ENCODE measurements at regions not wholly inside any gene's neighbourhood (a gene's known extent, or its start where the extent isn't known, plus 50 kb on each side); places are given as distances from the start of the nearest gene placed in this dataset.

- peak; percentile 7; the same call in 1 of the 2 replicates for TF ChIP-seq JUND (IDR thresholded peaks at IDR 0.05; ENCODE audit: borderline replicate concordance, low read depth, low read length)
- 0 out of 3 replicates have a peak, but pooled peaks have one; percentile 11 for TF ChIP-seq JUND (tag; IDR thresholded peaks at IDR 0.05; ENCODE audit: borderline replicate concordance, low read depth, low read length)
- TF ChIP-seq TAL1 (IDR thresholded peaks at IDR 0.05) = peak; percentile 35; the same call in 1 of the 2 replicates
- TF ChIP-seq SLC30A9 (CRISPR knock-in tag; IDR thresholded peaks at IDR 0.05) = no peak
- peak; percentile 16; the same call in 1 of the 2 replicates for TF ChIP-seq CXXC5 (CRISPR knock-in tag; IDR thresholded peaks at IDR 0.05)
- TF ChIP-seq IFI16 (CRISPR knock-in tag; IDR thresholded peaks at IDR 0.05) = no peak
- peak; percentile 87 for TF ChIP-seq HDAC2 (IDR thresholded peaks at IDR 0.05)
- TF ChIP-seq PHF20 (IDR thresholded peaks at IDR 0.05; ENCODE audit: partially characterized antibody) = peak; percentile 29
- no peak for TF ChIP-seq ZNF431 (CRISPR knock-in tag; IDR thresholded peaks at IDR 0.05)
- peak; percentile 100 for TF ChIP-seq ZFP36 (IDR thresholded peaks at IDR 0.05; ENCODE audit: low read depth, low read length, partially characterized antibody)
- no peak for TF ChIP-seq RNF2 (IDR thresholded peaks at IDR 0.05)
- TF ChIP-seq TEAD1 (CRISPR knock-in tag; IDR thresholded peaks at IDR 0.05) = peak in 1 of 2 experiments; percentile 79; a peak in 2 of 4 replicates
- TF ChIP-seq NFRKB (IDR thresholded peaks at IDR 0.05; ENCODE audit: low read depth) = no peak
- TF ChIP-seq, protein P1, sequence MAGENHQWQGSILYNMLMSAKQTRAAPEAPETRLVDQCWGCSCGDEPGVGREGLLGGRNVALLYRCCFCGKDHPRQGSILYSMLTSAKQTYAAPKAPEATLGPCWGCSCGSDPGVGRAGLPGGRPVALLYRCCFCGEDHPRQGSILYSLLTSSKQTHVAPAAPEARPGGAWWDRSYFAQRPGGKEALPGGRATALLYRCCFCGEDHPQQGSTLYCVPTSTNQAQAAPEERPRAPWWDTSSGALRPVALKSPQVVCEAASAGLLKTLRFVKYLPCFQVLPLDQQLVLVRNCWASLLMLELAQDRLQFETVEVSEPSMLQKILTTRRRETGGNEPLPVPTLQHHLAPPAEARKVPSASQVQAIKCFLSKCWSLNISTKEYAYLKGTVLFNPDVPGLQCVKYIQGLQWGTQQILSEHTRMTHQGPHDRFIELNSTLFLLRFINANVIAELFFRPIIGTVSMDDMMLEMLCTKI (IDR thresholded peaks at IDR 0.05; ENCODE audit: partially characterized antibody) = no peak
- TF ChIP-seq, protein P2, sequence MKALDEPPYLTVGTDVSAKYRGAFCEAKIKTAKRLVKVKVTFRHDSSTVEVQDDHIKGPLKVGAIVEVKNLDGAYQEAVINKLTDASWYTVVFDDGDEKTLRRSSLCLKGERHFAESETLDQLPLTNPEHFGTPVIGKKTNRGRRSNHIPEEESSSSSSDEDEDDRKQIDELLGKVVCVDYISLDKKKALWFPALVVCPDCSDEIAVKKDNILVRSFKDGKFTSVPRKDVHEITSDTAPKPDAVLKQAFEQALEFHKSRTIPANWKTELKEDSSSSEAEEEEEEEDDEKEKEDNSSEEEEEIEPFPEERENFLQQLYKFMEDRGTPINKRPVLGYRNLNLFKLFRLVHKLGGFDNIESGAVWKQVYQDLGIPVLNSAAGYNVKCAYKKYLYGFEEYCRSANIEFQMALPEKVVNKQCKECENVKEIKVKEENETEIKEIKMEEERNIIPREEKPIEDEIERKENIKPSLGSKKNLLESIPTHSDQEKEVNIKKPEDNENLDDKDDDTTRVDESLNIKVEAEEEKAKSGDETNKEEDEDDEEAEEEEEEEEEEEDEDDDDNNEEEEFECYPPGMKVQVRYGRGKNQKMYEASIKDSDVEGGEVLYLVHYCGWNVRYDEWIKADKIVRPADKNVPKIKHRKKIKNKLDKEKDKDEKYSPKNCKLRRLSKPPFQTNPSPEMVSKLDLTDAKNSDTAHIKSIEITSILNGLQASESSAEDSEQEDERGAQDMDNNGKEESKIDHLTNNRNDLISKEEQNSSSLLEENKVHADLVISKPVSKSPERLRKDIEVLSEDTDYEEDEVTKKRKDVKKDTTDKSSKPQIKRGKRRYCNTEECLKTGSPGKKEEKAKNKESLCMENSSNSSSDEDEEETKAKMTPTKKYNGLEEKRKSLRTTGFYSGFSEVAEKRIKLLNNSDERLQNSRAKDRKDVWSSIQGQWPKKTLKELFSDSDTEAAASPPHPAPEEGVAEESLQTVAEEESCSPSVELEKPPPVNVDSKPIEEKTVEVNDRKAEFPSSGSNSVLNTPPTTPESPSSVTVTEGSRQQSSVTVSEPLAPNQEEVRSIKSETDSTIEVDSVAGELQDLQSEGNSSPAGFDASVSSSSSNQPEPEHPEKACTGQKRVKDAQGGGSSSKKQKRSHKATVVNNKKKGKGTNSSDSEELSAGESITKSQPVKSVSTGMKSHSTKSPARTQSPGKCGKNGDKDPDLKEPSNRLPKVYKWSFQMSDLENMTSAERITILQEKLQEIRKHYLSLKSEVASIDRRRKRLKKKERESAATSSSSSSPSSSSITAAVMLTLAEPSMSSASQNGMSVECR (CRISPR knock-in tag; IDR thresholded peaks at IDR 0.05) = 0 out of 2 replicates have a peak, but pooled peaks have one; percentile 29
- TF ChIP-seq MLLT1 (IDR thresholded peaks at IDR 0.05) = 0 out of 4 replicates have a peak, but pooled peaks of 1 of the 2 experiments have one; percentile 15
- peak in 1 of 2 experiments; percentile 81; a peak in 2 of 4 replicates for TF ChIP-seq RCOR1 (IDR thresholded peaks at IDR 0.05; ENCODE audit: borderline replicate concordance in 1 of 2, low read depth in 2 of 2, low read length in 2 of 2)
- peak; percentile 69 for TF ChIP-seq CBFA2T3 (IDR thresholded peaks at IDR 0.05)
- TF ChIP-seq ATF7 (IDR thresholded peaks at IDR 0.05) = peak; percentile 63
- peak; percentile 39; the same call in 1 of the 2 replicates for TF ChIP-seq PHF8 (IDR thresholded peaks at IDR 0.05; ENCODE audit: borderline replicate concordance, low read length)
Observed at GRCh38 chr15:66841953-66842681, 140.1 kb downstream of the SMAD6 start (continued).
